ENCODE measurements at regions not wholly inside any gene's neighbourhood (a gene's known extent, or its start where the extent isn't known, plus 50 kb on each side); places are given as distances from the start of the nearest gene placed in this dataset.

DNA sequence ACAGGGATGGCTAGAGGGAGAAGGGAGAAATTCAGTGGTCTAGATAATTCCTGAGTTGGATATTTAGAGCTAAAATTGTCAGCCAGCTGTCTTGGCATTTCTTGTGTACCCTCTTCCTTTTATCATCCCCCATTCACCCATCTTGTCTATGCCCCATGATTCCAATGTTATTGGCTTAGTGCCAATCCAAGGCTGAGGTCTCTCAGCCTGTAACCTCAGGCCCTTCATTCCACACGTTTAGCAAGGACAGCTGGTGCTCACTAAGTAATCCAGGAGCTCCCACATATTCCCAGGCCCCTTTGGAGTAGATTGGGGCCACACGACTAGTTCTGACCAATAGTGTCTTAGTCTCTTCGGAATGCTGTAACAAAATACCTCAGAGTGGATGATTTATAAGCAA lies 112.4 kb upstream of the ATXN1 start:
- no peak for TF ChIP-seq CTCF (IDR thresholded peaks at IDR 0.05)
- no peak for TF ChIP-seq EP300 (IDR thresholded peaks at IDR 0.05)
- TF ChIP-seq POLR2AphosphoS5 (IDR thresholded peaks at IDR 0.05): no peak

All from esophagus muscularis mucosa (tissue), 4 donors.